ENCODE measurements at regions not wholly inside any gene's neighbourhood (a gene's known extent, or its start where the extent isn't known, plus 50 kb on each side); places are given as distances from the start of the nearest gene placed in this dataset.

DNA sequence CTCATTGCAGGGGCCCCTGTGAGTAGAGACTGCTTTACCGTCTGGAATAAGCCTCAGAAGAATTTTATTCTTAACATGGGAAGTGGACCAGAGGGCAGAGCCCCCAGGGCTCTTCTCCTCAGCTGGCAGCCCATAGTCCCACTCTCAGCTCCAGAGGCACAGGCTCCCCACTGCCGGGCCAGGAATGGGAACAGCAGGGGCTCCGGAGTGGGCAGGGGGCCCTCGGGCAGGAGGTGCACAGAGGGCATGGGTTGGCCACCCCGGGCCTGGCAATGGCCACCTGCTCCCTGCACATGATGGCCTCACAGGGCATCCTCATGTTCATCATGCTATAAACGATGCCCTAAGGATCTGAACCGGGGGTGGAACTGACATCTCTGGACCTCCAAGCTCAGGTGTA, 1469.7 kb downstream of the BRD1 start:
- Histone ChIP-seq H3K4me3 (no peak overlapping the region), H3K27ac (no peak overlapping the region)
- TF ChIP-seq, protein P1, sequence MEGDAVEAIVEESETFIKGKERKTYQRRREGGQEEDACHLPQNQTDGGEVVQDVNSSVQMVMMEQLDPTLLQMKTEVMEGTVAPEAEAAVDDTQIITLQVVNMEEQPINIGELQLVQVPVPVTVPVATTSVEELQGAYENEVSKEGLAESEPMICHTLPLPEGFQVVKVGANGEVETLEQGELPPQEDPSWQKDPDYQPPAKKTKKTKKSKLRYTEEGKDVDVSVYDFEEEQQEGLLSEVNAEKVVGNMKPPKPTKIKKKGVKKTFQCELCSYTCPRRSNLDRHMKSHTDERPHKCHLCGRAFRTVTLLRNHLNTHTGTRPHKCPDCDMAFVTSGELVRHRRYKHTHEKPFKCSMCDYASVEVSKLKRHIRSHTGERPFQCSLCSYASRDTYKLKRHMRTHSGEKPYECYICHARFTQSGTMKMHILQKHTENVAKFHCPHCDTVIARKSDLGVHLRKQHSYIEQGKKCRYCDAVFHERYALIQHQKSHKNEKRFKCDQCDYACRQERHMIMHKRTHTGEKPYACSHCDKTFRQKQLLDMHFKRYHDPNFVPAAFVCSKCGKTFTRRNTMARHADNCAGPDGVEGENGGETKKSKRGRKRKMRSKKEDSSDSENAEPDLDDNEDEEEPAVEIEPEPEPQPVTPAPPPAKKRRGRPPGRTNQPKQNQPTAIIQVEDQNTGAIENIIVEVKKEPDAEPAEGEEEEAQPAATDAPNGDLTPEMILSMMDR (IDR thresholded peaks at IDR 0.05): no peak
- no peak for DNase-seq (ENCODE audit: low spot score)

DNA sequence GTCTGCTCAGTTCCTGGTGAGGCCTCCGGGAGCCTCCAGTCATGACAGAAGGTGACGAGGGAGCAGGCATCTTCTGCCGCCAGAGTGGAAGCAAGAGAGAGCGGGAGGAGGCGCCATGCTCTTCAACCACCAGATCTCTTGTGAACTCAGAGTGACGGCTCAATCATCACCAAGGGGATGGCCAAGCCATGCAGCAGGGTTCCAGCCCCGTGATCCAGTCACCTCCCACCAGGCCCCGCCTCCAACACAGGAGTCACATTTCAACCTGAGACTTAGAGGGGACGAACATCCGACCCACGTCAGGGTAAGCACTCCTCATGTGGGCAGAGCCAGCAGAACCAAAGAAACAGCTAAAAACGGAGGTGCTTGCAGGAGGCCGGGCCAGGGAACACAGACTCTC, 1470.5 kb downstream of the BRD1 start:
- TF ChIP-seq, protein P1 (IDR thresholded peaks at IDR 0.05): no peak
- DNase-seq (ENCODE audit: low spot score): no peak
- H3K4me3 ChIP-seq: no peak overlapping the region
- no peak overlapping the region for H3K27ac ChIP-seq

DNA sequence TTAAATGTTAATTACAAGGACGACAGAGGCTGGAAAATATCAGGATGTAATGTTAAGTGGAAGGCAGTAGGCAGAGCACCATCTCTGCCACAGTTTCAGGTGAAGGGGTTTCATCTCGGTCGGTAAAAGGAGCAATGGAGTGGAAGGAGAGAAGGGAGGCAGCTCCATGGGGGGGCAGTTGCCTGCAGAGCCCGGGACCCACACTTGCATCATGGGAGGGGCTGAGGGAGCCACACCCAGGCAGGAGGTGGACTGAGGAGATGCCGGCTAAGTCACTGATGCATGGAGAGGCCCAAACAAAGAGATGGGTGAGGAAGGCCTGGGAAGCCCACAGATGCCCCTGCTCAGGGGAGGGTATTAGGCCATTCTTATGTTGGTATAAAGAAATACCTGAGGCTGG, 1470.9 kb downstream of the BRD1 start:
- H3K27ac ChIP-seq: no peak overlapping the region
- no peak for DNase-seq (ENCODE audit: low spot score)
- H3K4me3 ChIP-seq: no peak overlapping the region
- TF ChIP-seq, protein P1 (IDR thresholded peaks at IDR 0.05): no peak

DNA sequence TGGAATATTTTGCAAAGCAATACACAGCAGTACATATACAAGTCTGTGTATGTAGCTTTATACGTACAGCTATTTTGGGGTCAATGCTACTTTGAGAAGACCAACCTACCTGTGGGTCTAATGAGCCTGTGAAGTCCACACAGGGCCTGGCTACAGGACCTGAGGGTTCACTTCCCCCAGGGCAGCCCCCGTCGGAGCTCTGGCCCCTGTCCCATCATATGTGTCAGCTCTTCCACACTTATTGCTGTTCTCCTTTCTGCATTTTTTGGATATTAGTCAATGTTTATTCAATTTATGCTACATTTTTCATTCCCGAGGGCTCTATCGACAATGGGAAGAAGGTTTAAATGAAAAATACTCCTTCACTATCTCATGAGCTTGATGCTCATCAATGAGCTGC, 1473.6 kb downstream of the BRD1 start:
- no peak overlapping the region for H3K27ac ChIP-seq
- TF ChIP-seq, protein P1 (IDR thresholded peaks at IDR 0.05): no peak
- no peak overlapping the region for H3K4me3 ChIP-seq

DNA sequence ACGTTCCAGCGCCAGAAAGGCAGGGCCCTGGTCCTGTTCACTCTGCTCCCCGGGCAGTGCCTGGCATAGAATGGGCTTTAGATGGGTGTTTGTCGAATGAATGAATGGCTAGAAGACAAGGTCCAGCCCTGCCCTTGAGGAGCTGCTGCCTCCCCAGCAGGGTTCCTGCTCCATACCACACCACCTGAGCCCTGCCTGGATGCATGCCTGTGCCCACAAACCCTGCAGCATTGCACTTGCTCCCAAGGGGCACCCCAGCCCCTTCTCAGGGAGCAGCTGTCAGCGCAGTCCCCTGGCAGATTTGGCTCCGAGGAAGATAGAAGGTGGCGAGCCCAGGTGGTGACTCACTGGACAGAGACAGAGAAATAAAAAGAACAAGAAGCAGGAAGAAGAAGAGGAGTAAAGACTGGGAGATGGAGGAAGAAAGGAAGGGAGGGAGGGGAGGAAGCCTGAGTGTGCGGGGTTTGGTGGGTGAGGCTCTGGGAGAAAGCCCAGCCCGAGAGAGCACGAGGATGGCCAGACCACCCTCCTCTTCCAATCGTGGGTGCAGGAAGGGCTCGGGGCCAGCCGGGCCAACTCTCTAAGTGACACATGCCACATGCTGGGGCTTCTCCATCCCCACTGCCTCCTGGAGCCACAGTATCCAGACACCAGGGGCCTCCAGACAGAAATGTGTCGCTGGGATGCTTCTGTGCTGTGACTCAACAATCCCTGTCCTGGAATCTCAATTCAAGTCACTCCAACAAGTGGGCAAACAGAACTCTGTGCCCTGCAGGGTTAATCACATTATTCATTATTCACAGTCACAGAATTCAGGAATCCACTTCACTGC, 1474.3 kb downstream of the BRD1 start:
- TF ChIP-seq, protein P1 (IDR thresholded peaks at IDR 0.05): no peak
- DNase-seq (ENCODE audit: low spot score): no peak
- no peak overlapping the region for H3K4me3 ChIP-seq
- no peak overlapping the region for H3K27ac ChIP-seq

More for the DNA sequence above, 1473.6 kb downstream of the BRD1 start:
- DNase-seq (ENCODE audit: low spot score): no peak

DNA sequence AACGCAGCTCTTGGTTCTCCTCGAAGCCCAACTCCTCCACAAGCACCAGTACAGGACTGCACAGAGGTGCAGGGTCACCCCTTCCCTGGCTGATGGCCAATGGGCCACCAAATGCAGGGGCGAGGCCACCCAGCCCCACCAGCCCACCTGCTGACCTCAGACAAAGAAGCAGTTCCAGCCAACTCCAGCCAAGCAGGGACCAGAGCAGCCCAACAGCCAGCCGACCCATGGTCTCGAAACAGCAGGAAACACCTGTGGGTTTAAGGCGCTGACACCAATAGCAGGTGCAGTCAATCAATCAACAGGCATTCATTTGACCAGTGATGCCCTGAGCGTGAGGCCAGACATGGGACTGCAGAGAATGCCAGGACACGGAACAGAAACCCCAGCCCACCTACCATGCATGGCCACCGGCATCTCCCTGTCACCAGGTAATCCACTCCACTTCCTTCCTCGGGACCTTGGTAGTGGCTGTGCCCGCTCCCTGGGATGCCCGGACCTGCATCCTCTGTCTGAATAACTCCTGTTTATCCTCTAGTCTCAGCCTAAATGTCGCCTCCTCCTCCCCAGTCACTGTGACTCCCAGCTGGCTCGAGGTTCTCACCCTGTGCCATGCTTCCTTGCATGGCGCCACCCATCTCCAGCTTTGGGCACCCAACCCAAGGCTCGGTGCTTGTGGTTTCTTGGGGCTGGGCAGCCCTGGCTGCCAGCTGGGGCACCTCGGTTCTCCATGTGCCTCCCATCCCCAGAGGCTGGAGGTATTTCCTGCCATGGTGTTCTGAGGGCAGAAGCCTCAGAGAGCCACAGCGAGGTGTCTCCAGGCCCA, 1475.4 kb downstream of the BRD1 start:
- Histone ChIP-seq H3K4me3 (no peak overlapping the region), H3K27ac (no peak overlapping the region)
- TF ChIP-seq, protein P1 (IDR thresholded peaks at IDR 0.05): no peak
- no peak for DNase-seq (ENCODE audit: low spot score)
